Gastroesophageal sphincter (tissue), 4 donors: ENCODE measurements at regions not wholly inside any gene's neighbourhood (a gene's known extent, or its start where the extent isn't known, plus 50 kb on each side); places are given as distances from the start of the nearest gene placed in this dataset.

Source experiments
- ATAC-seq: fragments of 150-250 bp; one replicate; pipeline ENCODE4 v1.9.1; 2016; ENCODE audit warnings: mild to moderate bottlenecking, moderate library complexity
- H3K27ac ChIP-seq, 4 donors: fragments of 200-600 bp; sonication (generic) in 3 of 4; 1 replicate in 3 of 4; 2 replicates in 1 of 4; pipeline ENCODE4 v1.5.1; 2016 to 2019
- H3K27me3 ChIP-seq: fragments of 200-600 bp; sonication (generic); one replicate; pipeline ENCODE4 v1.5.1; 2019
- H3K36me3 ChIP-seq, 2 donors: fragments of 200-600 bp; sonication (generic); one replicate each; pipeline ENCODE4 v1.5.1; 2019; ENCODE audit warnings: control low read depth in 1 of 2
- H3K4me1 ChIP-seq, 3 donors: fragments of 200-600 bp; sonication (generic); 1 replicate in 2 of 3; 2 replicates in 1 of 3; pipeline ENCODE4 v1.5.1; 2016 to 2019; ENCODE audit warnings: control low read depth in 2 of 3
- H3K4me3 ChIP-seq, 2 donors: fragments of 200-600 bp; sonication (generic); one replicate each; pipeline ENCODE4 v1.5.1; 2019; ENCODE audit warnings: mild to moderate bottlenecking in 1 of 2, moderate library complexity in 1 of 2
- H3K9me3 ChIP-seq, 3 donors: fragments of 200-600 bp; sonication (generic); one replicate each; pipeline ENCODE4 v1.5.1; 2017 to 2019; ENCODE audit warnings: control low read depth in 2 of 3
- EP300 ChIP-seq: sonication (generic); formaldehyde crosslinking; IDR thresholded peaks from one replicate; pipeline ENCODE4 v1.6.1; 2017; ENCODE audit warnings: antibody characterized with exemption, mild to moderate bottlenecking
- POLR2A ChIP-seq, 2 donors: fragments of 450-650 bp; IDR thresholded peaks; one replicate each; pipeline ENCODE4 v1.6.1; 2017; ENCODE audit warnings: antibody characterized with exemption in 2 of 2, mild to moderate bottlenecking in 2 of 2, moderate library complexity in 1 of 2
- POLR2AphosphoS5 ChIP-seq: sonication (generic); formaldehyde crosslinking; IDR thresholded peaks from one replicate; pipeline ENCODE4 v1.6.1; 2017; ENCODE audit warnings: antibody characterized with exemption
- WGBS, 2 donors: methylation state at CpG; one replicate each; pipeline ENCODE4 v1.1.5; 2018; ENCODE audit warnings: low coverage in 1 of 2; 5-methylcytosine and 5-hydroxymethylcytosine counted together
- TF ChIP-seq, protein P1 (sequence below), 4 experiments: fragments of 200-600 bp in 2 of 4; fragments of 450-650 bp in 2 of 4; sonication (generic) in 1 of 4; IDR thresholded peaks; one replicate each; pipeline ENCODE4 v1.5.1; 2017 to 2019; ENCODE audit warnings: antibody characterized with exemption in 4 of 4, mild to moderate bottlenecking in 2 of 4, moderate library complexity in 2 of 4

DNA sequence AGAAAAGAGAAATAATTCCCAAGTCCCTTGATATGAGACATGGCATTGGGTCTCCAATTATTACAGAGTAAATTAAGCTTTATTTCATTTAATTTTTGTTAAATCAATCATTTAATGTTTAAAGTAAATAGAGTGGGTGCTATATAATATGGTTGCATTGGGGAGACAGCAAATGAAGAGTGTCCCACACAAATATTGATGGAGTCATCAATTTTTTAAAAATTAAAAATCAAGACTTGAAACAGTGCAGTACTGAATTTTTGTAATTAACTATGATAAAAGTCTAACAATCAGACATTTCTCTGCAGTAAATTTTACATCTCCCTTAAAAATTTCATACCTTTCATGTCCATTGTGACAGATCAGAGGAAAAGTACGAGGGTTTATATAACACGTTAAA lies 193.9 kb upstream of the ID4 start:
- ATAC-seq, result no peak
- Histone ChIP-seq H3K36me3 (no peaks in the 10 kb centered on the region), H3K4me1 (no peaks in the 10 kb centered on the region), H3K27ac (no peak overlapping the region), H3K4me3 (no peak overlapping the region), H3K27me3 (no peaks in the 10 kb centered on the region), H3K9me3 (no peaks in the 10 kb centered on the region)
- 73 to 85% methylated on average over 2 of the region's 2 CpGs for WGBS, 2 donors
- TF ChIP-seq, protein P1, sequence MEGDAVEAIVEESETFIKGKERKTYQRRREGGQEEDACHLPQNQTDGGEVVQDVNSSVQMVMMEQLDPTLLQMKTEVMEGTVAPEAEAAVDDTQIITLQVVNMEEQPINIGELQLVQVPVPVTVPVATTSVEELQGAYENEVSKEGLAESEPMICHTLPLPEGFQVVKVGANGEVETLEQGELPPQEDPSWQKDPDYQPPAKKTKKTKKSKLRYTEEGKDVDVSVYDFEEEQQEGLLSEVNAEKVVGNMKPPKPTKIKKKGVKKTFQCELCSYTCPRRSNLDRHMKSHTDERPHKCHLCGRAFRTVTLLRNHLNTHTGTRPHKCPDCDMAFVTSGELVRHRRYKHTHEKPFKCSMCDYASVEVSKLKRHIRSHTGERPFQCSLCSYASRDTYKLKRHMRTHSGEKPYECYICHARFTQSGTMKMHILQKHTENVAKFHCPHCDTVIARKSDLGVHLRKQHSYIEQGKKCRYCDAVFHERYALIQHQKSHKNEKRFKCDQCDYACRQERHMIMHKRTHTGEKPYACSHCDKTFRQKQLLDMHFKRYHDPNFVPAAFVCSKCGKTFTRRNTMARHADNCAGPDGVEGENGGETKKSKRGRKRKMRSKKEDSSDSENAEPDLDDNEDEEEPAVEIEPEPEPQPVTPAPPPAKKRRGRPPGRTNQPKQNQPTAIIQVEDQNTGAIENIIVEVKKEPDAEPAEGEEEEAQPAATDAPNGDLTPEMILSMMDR (IDR thresholded peaks at IDR 0.05), result no peak
- TF ChIP-seq POLR2A (IDR thresholded peaks at IDR 0.05), result no peak
- TF ChIP-seq EP300, result no peak
- TF ChIP-seq POLR2AphosphoS5, result no peak

DNA sequence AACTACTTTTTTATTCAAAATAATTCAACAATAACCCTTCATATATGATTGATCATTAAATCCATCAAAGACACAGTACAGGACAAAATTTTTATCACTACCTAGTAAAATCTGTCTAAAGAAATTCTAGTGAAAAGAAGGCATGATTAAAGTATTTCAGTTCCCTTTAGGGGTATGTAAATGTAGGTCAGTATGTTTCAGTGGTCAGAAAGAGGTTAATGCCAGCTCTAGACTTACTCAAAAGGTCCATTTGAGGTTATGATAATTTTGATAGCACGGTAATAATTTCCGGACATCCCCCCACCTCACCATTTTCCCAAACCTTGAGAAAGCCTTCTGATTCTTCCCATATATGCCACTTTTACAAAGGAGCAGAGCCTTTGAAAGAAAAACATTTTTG lies 193.5 kb upstream of the ID4 start:
- TF ChIP-seq EP300 (no peak), POLR2A (IDR thresholded peaks at IDR 0.05) (no peak), POLR2AphosphoS5 (no peak)
- TF ChIP-seq, protein P1 (IDR thresholded peaks at IDR 0.05), result no peak
- Histone ChIP-seq H3K4me1 (no peaks in the 10 kb centered on the region), H3K36me3 (no peaks in the 10 kb centered on the region), H3K4me3 (no peak overlapping the region), H3K27me3 (no peaks in the 10 kb centered on the region), H3K27ac (no peak overlapping the region), H3K9me3 (no peaks in the 10 kb centered on the region)
- WGBS, 2 donors, result 74 to 83% methylated on average over 2 of the region's 2 CpGs
- no peak for ATAC-seq

DNA sequence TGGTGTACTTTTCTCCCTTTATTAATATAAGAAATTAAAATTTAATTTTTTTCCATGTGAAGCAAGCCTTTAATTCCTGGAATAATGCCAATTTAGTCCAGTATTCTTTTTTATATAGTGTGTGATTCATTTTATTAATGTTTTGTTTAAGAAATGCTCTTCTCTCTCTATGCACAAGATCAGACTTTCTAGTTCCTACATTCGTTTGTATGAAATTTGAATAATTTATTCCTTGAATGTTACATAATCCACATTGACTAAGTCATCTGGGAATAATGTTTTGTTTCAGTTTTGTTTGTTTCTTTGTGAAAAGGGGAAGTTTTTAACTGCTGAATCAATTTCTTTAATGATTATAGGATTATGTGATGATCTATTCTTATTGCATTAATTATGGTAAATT lies 181.4 kb upstream of the ID4 start:
- peak overlapping the region; percentile 19 to 21 for H3K4me3 ChIP-seq
- TF ChIP-seq POLR2A (IDR thresholded peaks at IDR 0.05), result no peak
- TF ChIP-seq, protein P1 (IDR thresholded peaks at IDR 0.05), result no peak
- no peak for TF ChIP-seq EP300
- no peak for TF ChIP-seq POLR2AphosphoS5
- peaks cover 0 to 17% (median 0%) of the 10 kb centered on the region in 3 donors for H3K4me1 ChIP-seq
- no peaks in the 10 kb centered on the region for H3K9me3 ChIP-seq
- H3K36me3 ChIP-seq, result no peaks in the 10 kb centered on the region
- no peak for ATAC-seq
- WGBS, 2 donors, result 33 to 42% methylated on average over 1 of the region's 1 CpG
- no peaks in the 10 kb centered on the region for H3K27me3 ChIP-seq
- no peak overlapping the region for H3K27ac ChIP-seq

DNA sequence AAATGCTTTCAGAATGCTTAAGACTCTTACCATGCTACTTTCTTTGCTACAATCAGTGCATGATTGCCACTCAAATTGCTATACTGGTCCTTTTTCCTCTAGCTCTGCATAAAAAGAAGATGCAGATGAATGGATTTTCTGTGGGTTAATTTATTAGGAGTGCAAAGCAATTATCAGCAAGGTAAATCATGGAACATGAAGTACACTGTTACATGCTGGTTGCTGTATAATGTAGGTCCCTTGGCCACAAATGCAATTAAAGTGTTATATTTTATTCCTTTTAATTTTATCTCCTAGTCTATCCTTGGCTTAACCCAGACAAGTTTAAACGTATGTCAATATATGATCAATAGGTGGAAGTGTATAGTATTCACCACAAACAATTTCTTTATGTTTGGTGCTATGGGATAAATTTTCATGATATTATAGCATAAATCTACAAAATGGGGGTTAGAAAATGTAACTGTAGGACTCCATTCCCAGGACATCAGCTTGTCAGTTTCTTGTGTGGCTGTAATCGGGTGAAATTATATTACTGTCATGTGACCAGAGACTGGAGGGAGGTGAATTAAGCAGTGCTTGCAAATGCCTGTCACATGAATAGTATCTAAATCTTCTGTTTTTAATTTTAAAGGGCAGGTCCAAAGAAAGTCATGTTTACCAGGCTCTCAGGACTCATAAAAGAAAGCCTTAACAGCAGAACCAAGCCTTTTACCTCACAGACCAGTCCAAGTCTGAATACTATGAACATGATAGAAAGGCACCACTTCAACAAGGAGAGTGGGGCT lies 176.9 kb upstream of the ID4 start:
- 52 to 58% methylated on average over 2 of the region's 2 CpGs for WGBS, 2 donors
- TF ChIP-seq POLR2AphosphoS5 (no peak), POLR2A (IDR thresholded peaks at IDR 0.05) (no peak), EP300 (no peak)
- TF ChIP-seq, protein P1 (IDR thresholded peaks at IDR 0.05), result no peak
- no peak overlapping the region for H3K27ac ChIP-seq
- no peaks in the 10 kb centered on the region for H3K27me3 ChIP-seq
- peaks cover 0 to 24% (median 0%) of the 10 kb centered on the region in 3 donors for H3K4me1 ChIP-seq
- ATAC-seq, result no peak
- H3K36me3 ChIP-seq, result no peaks in the 10 kb centered on the region
- no peaks in the 10 kb centered on the region for H3K9me3 ChIP-seq
- no peak overlapping the region for H3K4me3 ChIP-seq

DNA sequence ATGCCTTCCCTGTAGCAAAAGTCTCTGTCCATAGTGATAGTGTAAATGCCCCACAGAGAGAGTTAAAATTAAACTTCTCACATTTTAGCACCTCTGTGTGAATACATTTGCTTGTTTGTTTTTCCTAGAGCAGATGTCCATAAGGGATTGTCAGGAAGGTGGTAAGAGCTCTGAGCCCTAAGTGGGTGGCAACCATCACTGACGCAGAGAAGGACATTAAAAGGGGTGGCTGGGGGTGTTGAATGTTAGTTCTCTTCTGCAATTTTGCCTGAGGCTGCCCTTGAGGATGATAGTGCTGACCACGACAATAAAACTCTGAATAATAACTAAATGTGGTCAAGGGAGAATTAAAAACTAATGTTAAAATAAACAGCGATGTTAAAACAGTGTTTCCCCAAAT lies 174.3 kb upstream of the ID4 start:
- ATAC-seq, result no peak
- H3K9me3 ChIP-seq, result no peaks in the 10 kb centered on the region
- no peaks in the 10 kb centered on the region for H3K36me3 ChIP-seq
- TF ChIP-seq POLR2AphosphoS5, result no peak
- TF ChIP-seq, protein P1 (IDR thresholded peaks at IDR 0.05), result no peak
- no peak for TF ChIP-seq EP300
- no peak for TF ChIP-seq POLR2A (IDR thresholded peaks at IDR 0.05)
- no peak overlapping the region for H3K4me3 ChIP-seq
- no peaks in the 10 kb centered on the region for H3K27me3 ChIP-seq
- H3K27ac ChIP-seq, result no peak overlapping the region
- WGBS, 2 donors, result 71 to 82% methylated on average over 3 of the region's 3 CpGs
- peaks cover 0 to 31% (median 0%) of the 10 kb centered on the region in 3 donors for H3K4me1 ChIP-seq
